KMS-11 (cell line): ENCODE measurements at regions not wholly inside any gene's neighbourhood (a gene's known extent, or its start where the extent isn't known, plus 50 kb on each side); places are given as distances from the start of the nearest gene placed in this dataset.

Experiments used
- H2AFZ ChIP-seq: fragments of 200-600 bp; sonication (generic); 2 replicates; pipeline ENCODE4 v1.6.1; 2016; ENCODE audit warnings: antibody characterized with exemption, mixed run types, low read depth
- H3K27ac ChIP-seq: fragments of 200-600 bp; sonication (generic); 2 replicates; pipeline ENCODE4 v1.6.1; 2016; ENCODE audit warnings: mild to moderate bottlenecking, mixed run types
- H3K27me3 ChIP-seq: fragments of 200-600 bp; sonication (generic); 2 replicates; pipeline ENCODE4 v1.6.1; 2017; ENCODE audit warnings: mild to moderate bottlenecking, low read depth, mixed run types, moderate library complexity; ENCODE audit not compliant: insufficient read depth
- H3K36me3 ChIP-seq: fragments of 200-600 bp; sonication (generic); 2 replicates; pipeline ENCODE4 v1.6.1; 2017; ENCODE audit warnings: mild to moderate bottlenecking, mixed run types; ENCODE audit not compliant: insufficient read depth
- H3K4me1 ChIP-seq: fragments of 200-600 bp; sonication (generic); 2 replicates; pipeline ENCODE4 v1.6.1; 2016; ENCODE audit warnings: mild to moderate bottlenecking, low read depth, mixed run types; ENCODE audit not compliant: poor library complexity, severe bottlenecking
- H3K4me2 ChIP-seq: fragments of 200-600 bp; sonication (generic); 2 replicates; pipeline ENCODE4 v1.7.0; 2016; ENCODE audit warnings: mild to moderate bottlenecking, mixed run types
- H3K4me3 ChIP-seq: fragments of 200-600 bp; sonication (generic); IDR thresholded peaks from 2 replicates; pipeline ENCODE4 v1.6.1; 2017; ENCODE audit warnings: low read depth, low read length, mixed read lengths; ENCODE audit not compliant: insufficient read depth
- H3K79me2 ChIP-seq: fragments of 200-600 bp; sonication (generic); 2 replicates; pipeline ENCODE4 v1.6.1; 2016; ENCODE audit warnings: low read depth, mixed run types; ENCODE audit not compliant: insufficient read depth
- H3K9ac ChIP-seq: fragments of 200-600 bp; sonication (generic); 2 replicates; pipeline ENCODE4 v1.6.1; 2016; ENCODE audit warnings: mild to moderate bottlenecking, mixed run types
- H4K20me1 ChIP-seq: fragments of 200-600 bp; sonication (generic); 2 replicates; pipeline ENCODE4 v1.6.1; 2016; ENCODE audit warnings: mild to moderate bottlenecking, mixed run types; ENCODE audit not compliant: insufficient read depth
- TF ChIP-seq, protein P1 (sequence below): fragments of 200-600 bp; sonication (generic); conservative IDR thresholded peaks from 2 replicates; pipeline ENCODE4 v1.6.1; 2017; ENCODE audit warnings: low read depth, mild to moderate bottlenecking, antibody characterized with exemption, low read length, moderate library complexity, mixed read lengths

DNA sequence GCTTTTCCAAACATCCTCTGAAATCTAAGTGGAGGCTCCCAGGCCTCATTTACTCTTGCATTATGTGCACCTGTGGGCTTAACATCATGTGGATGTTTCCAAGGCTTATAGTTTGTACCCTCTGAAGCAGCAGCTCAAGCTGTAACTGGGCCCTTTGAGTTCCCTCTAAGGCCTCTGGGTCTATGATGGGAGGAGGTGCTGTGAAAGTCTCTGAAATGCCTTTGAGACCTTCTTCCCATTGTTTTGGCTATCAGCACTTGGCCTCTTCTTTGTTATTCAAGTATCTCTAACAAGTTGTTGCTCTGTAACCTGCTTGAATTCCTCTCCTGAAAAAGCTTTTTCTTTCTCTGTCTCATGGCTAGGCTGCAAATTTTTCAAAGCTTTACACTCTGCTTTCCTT lies 58.1 kb upstream of the MYT1L start:
- TF ChIP-seq, protein P1, sequence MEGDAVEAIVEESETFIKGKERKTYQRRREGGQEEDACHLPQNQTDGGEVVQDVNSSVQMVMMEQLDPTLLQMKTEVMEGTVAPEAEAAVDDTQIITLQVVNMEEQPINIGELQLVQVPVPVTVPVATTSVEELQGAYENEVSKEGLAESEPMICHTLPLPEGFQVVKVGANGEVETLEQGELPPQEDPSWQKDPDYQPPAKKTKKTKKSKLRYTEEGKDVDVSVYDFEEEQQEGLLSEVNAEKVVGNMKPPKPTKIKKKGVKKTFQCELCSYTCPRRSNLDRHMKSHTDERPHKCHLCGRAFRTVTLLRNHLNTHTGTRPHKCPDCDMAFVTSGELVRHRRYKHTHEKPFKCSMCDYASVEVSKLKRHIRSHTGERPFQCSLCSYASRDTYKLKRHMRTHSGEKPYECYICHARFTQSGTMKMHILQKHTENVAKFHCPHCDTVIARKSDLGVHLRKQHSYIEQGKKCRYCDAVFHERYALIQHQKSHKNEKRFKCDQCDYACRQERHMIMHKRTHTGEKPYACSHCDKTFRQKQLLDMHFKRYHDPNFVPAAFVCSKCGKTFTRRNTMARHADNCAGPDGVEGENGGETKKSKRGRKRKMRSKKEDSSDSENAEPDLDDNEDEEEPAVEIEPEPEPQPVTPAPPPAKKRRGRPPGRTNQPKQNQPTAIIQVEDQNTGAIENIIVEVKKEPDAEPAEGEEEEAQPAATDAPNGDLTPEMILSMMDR = no peak
- H3K27ac ChIP-seq = no peak overlapping the region
- H3K4me2 ChIP-seq = no peak overlapping the region
- no peaks in the 10 kb centered on the region for H3K79me2 ChIP-seq
- H3K4me3 ChIP-seq = no peak overlapping the region
- no peak overlapping the region for H3K9ac ChIP-seq
- H4K20me1 ChIP-seq = no peaks in the 10 kb centered on the region
- no peak overlapping the region for H2AFZ ChIP-seq
- H3K36me3 ChIP-seq = no peaks in the 10 kb centered on the region
- no peaks in the 10 kb centered on the region for H3K27me3 ChIP-seq
- no peaks in the 10 kb centered on the region for H3K4me1 ChIP-seq
